ENCODE measurements at regions not wholly inside any gene's neighbourhood (a gene's known extent, or its start where the extent isn't known, plus 50 kb on each side); places are given as distances from the start of the nearest gene placed in this dataset.

- TF ChIP-seq POLR2A (IDR thresholded peaks at IDR 0.05) (no peak), CTCF (IDR thresholded peaks at IDR 0.05) (no peak)
Observed at GRCh38 chr1:101363891-101364318, 127.1 kb downstream of the S1PR1 start.

Measured in lower leg skin (tissue), 3 donors.